IMR-90 (cell line): ENCODE measurements at regions not wholly inside any gene's neighbourhood (a gene's known extent, or its start where the extent isn't known, plus 50 kb on each side); places are given as distances from the start of the nearest gene placed in this dataset.

Source experiments
- ATAC-seq: fragments of 200-7000 bp; cut with Tn5 transposase; 2 replicates; pipeline ENCODE4 v1.9.1; 2020; ENCODE audit warnings: low read depth, mild to moderate bottlenecking, moderate library complexity
- BruUV-seq: library from RNA; stranded (reverse); fragments of 400-500 nt; replicated peaks from 2 replicates; lab custom pipeline; 2021; lab: Mats Ljungman, UMichigan
- CTCF ChIA-PET: fragments of 300-600 bp; formaldehyde crosslinking; extraction: SDS; loops from one replicate; lab custom pipeline; 2021; ENCODE audit warnings: antibody characterized with exemption; lab: Yijun Ruan, JAX
- POLR2A ChIA-PET: fragments of 300-600 bp; sonication (Branson Sonifier 250); formaldehyde crosslinking; loops from one replicate; lab custom pipeline; 2022; ENCODE audit warnings: antibody characterized with exemption; ENCODE audit not compliant: unreplicated experiment; lab: Charles Lee
- DNase-seq: peaks from one replicate; pipeline ENCODE4 v3.0.0; 2013
- H2AFZ ChIP-seq: replicated peaks from 2 replicates; pipeline ENCODE3; 2013; ENCODE audit warnings: low read length, mild to moderate bottlenecking; ENCODE audit not compliant: poor library complexity
- H2AK5ac ChIP-seq: 2 replicates; pipeline ENCODE4 v1.6.1; 2013; ENCODE audit warnings: low read depth, low read length, inconsistent platforms
- H2AK9ac ChIP-seq: replicated peaks from 2 replicates; pipeline ENCODE3; 2013; ENCODE audit warnings: mild to moderate bottlenecking, low read depth, low read length, moderate library complexity; ENCODE audit not compliant: poor library complexity
- H2BK120ac ChIP-seq: 2 replicates; pipeline ENCODE4 v1.6.1; 2013; ENCODE audit warnings: low read depth, low read length, inconsistent platforms
- H2BK15ac ChIP-seq: 3 replicates; pipeline ENCODE4 v1.6.1; 2013; ENCODE audit warnings: low read depth, low read length, inconsistent platforms
- H2BK20ac ChIP-seq: 2 replicates; pipeline ENCODE4 v1.6.1; 2013; ENCODE audit warnings: low read depth, mild to moderate bottlenecking, inconsistent platforms, low read length, moderate library complexity
- H2BK5ac ChIP-seq: 2 replicates; pipeline ENCODE4 v1.6.1; 2013; ENCODE audit warnings: mild to moderate bottlenecking, low read depth, low read length, inconsistent platforms; ENCODE audit not compliant: poor library complexity, severe bottlenecking
- H3K14ac ChIP-seq: replicated peaks from 2 replicates; pipeline ENCODE4 v1.6.1; 2013; ENCODE audit warnings: low read depth, low read length, inconsistent platforms
- H3K18ac ChIP-seq: 2 replicates; pipeline ENCODE4 v1.6.1; 2013; ENCODE audit warnings: low read depth, low read length, control low read depth
- H3K23ac ChIP-seq: 2 replicates; pipeline ENCODE4 v1.6.1; 2013; ENCODE audit warnings: low read depth, low read length, inconsistent platforms
- H3K27ac ChIP-seq: 2 replicates; pipeline ENCODE4 v1.5.1; 2013; ENCODE audit warnings: mild to moderate bottlenecking, control low read depth, low read length; ENCODE audit not compliant: insufficient read depth
- H3K27me3 ChIP-seq: 2 replicates; pipeline ENCODE4 v1.6.1; 2013; ENCODE audit warnings: low read length; ENCODE audit not compliant: control insufficient read depth, insufficient read depth
- H3K36me3 ChIP-seq: 2 replicates; pipeline ENCODE4 v1.6.1; 2013; ENCODE audit warnings: low read length, mixed read lengths; ENCODE audit not compliant: control insufficient read depth, insufficient read depth
- H3K4ac ChIP-seq: 2 replicates; pipeline ENCODE4 v1.6.1; 2013; ENCODE audit warnings: low read depth, low read length, inconsistent platforms
- H3K4me1 ChIP-seq: 2 replicates; pipeline ENCODE4 v1.6.1; 2013; ENCODE audit warnings: low read length, mixed read lengths; ENCODE audit not compliant: control insufficient read depth, insufficient read depth
- H3K4me2 ChIP-seq: 2 replicates; pipeline ENCODE4 v1.6.1; 2013; ENCODE audit warnings: low read depth, mild to moderate bottlenecking, control low read depth, low read length, moderate library complexity
- H3K4me3 ChIP-seq: 2 replicates; pipeline ENCODE4 v1.5.1; 2013; ENCODE audit warnings: low read depth, mild to moderate bottlenecking, control low read depth, low read length, moderate library complexity; ENCODE audit not compliant: insufficient read depth
- H3K56ac ChIP-seq: 2 replicates; pipeline ENCODE4 v1.6.1; 2013; ENCODE audit warnings: low read length, inconsistent platforms; ENCODE audit not compliant: insufficient read depth; ENCODE audit errors: extremely low read depth
- H3K79me1 ChIP-seq, 2 experiments: 2 replicates each; pipeline ENCODE4 v1.6.1; 2013; ENCODE audit warnings: low read length in 2 of 2, inconsistent platforms in 1 of 2, low read depth in 1 of 2
- H3K9ac ChIP-seq: 2 replicates; pipeline ENCODE4 v1.6.1; 2013; ENCODE audit warnings: low read depth, low read length, control low read depth
- H3K9me1 ChIP-seq: 2 replicates; pipeline ENCODE4 v1.6.1; 2013; ENCODE audit warnings: low read length, inconsistent platforms; ENCODE audit not compliant: insufficient read depth
- H3K9me3 ChIP-seq: 2 replicates; pipeline ENCODE4 v1.6.1; 2013; ENCODE audit warnings: low read length; ENCODE audit not compliant: control insufficient read depth, insufficient read depth
- H4K20me1 ChIP-seq: 2 replicates; pipeline ENCODE4 v1.6.1; 2013; ENCODE audit warnings: low read length, inconsistent platforms; ENCODE audit not compliant: insufficient read depth
- H4K5ac ChIP-seq: 2 replicates; pipeline ENCODE4 v1.6.1; 2013; ENCODE audit warnings: mild to moderate bottlenecking, low read depth, low read length, control low read depth
- H4K8ac ChIP-seq, 2 experiments: 2 replicates each; pipeline ENCODE4 v1.6.1; 2013; ENCODE audit warnings: low read depth in 2 of 2, low read length in 2 of 2, control low read depth in 1 of 2, inconsistent platforms in 1 of 2
- H4K91ac ChIP-seq: 2 replicates; pipeline ENCODE4 v1.6.1; 2013; ENCODE audit warnings: low read depth, low read length, inconsistent platforms; ENCODE audit not compliant: insufficient read depth
- BHLHE40 ChIP-seq: fragments of 150-350 bp; IDR thresholded peaks from 2 replicates; pipeline ENCODE4 v1.6.1; 2016; ENCODE audit warnings: mild to moderate bottlenecking, low read depth, low read length
- CEBPB ChIP-seq: IDR thresholded peaks from 2 replicates; pipeline ENCODE4 v1.6.1; 2012; ENCODE audit warnings: low read depth, low read length, improper control_type of control experiment
- CHD1 ChIP-seq: IDR thresholded peaks from 2 replicates; pipeline ENCODE4 v1.6.1; 2012; ENCODE audit warnings: low read depth, low read length, improper control_type of control experiment
- FOS ChIP-seq: fragments of 150-350 bp; IDR thresholded peaks from 2 replicates; pipeline ENCODE4 v1.6.1; 2016; ENCODE audit warnings: low read depth, low read length
- MAFK ChIP-seq: IDR thresholded peaks from 2 replicates; pipeline ENCODE4 v1.6.1; 2012; ENCODE audit warnings: low read depth, low read length, improper control_type of control experiment
- MAZ ChIP-seq: IDR thresholded peaks from 2 replicates; pipeline ENCODE4 v1.6.1; 2012; ENCODE audit warnings: low read depth, mild to moderate bottlenecking, low read length, improper control_type of control experiment, moderate library complexity, borderline replicate concordance
- MXI1 ChIP-seq: IDR thresholded peaks from 2 replicates; pipeline ENCODE4 v1.6.1; 2012; ENCODE audit warnings: low read depth, mild to moderate bottlenecking, low read length, moderate library complexity, borderline replicate concordance
- NFE2L2 ChIP-seq: fragments of 150-350 bp; IDR thresholded peaks from 2 replicates; pipeline ENCODE4 v1.6.1; 2016; ENCODE audit warnings: low read depth, mild to moderate bottlenecking, low read length
- POLR2A ChIP-seq: IDR thresholded peaks from 2 replicates; pipeline ENCODE4 v1.6.1; 2012; ENCODE audit warnings: mild to moderate bottlenecking, low read depth, low read length
- RAD21 ChIP-seq: IDR thresholded peaks from 2 replicates; pipeline ENCODE4 v1.6.1; 2012; ENCODE audit warnings: low read length, improper control_type of control experiment
- RCOR1 ChIP-seq: IDR thresholded peaks from 2 replicates; pipeline ENCODE4 v1.6.1; 2012; ENCODE audit warnings: mild to moderate bottlenecking, low read length, improper control_type of control experiment; ENCODE audit not compliant: insufficient replicate concordance
- RFX5 ChIP-seq: IDR thresholded peaks from 2 replicates; pipeline ENCODE4 v1.8.0; 2012; ENCODE audit warnings: low read depth, mild to moderate bottlenecking, low read length, moderate library complexity
- SMC3 ChIP-seq: fragments of 150-350 bp; IDR thresholded peaks from 2 replicates; pipeline ENCODE4 v1.6.1; 2016; ENCODE audit warnings: low read depth, mild to moderate bottlenecking, antibody characterized with exemption, low read length, moderate library complexity
- WGBS, 2 experiments: methylation state at CpG; one replicate each; pipeline versions ENCODE4 v1.1.5 to v1.1.7; 2013; ENCODE audit warnings: missing lambda C conversion rate in 2 of 2; ENCODE audit not compliant: insufficient read length in 1 of 2; ENCODE audit errors: extremely low coverage in 2 of 2; 5-methylcytosine and 5-hydroxymethylcytosine counted together
- dilution Hi-C: fragments of 300-500 bp; cut with HindIII; formaldehyde crosslinking; loops from one replicate; pipeline ENCODE4 v1.14.3; 2018; ENCODE audit warnings: low sequenced_read_pairs; ENCODE audit not compliant: unreplicated experiment
- in situ Hi-C: fragments of 300-500 bp; cut with MboI; formaldehyde crosslinking; loops from 3 replicates; pipeline ENCODE4 v1.14.3; 2019; ENCODE audit warnings: low sequenced_read_pairs, inconsistent platforms, mixed read lengths
- intact Hi-C: fragments of 100-400 bp; cut with micrococcal nuclease; formaldehyde crosslinking; loops from 2 replicates; pipeline ENCODE4 v1.10.0; 2022
- TF ChIP-seq, protein P1 (sequence below): conservative IDR thresholded peaks from 2 replicates; pipeline ENCODE4 v1.5.1; 2012; ENCODE audit warnings: mild to moderate bottlenecking, low read depth, low read length, improper control_type of control experiment
- TF ChIP-seq, protein P2 (sequence below): fragments of 150-350 bp; IDR thresholded peaks from 2 replicates; pipeline ENCODE4 v1.6.1; 2017; ENCODE audit warnings: mild to moderate bottlenecking, antibody characterized with exemption, low read length, low read depth
- TF ChIP-seq, protein P3 (sequence below): fragments of 150-350 bp; IDR thresholded peaks from 2 replicates; pipeline ENCODE4 v1.6.1; 2016; ENCODE audit warnings: low read depth, mild to moderate bottlenecking, low read length, moderate library complexity, borderline replicate concordance

DNA sequence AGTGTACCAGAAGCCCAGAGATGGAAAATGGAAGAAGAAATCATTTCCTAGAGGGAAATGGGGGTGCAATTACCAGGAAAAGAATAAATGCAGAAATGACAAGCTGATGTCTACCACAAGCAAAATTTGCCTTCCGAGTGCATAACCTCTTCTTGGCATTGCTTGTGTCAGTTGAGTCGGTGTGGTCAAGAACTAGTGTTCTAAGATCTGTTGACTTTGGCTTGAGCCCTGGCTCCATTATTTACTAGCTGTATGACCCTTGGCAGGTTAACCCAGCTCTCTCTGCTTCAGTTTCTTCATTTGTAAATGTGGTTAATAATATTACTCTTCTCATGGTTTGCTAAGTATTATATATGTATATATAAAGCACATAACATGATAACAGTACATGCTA, 273.0 kb upstream of the IRX5 start:
- WGBS, 2 experiments: no CpG with 5 or more reads among the region's 2 CpGs
- H3K9ac ChIP-seq: no peak overlapping the region
- no peak overlapping the region for H2AFZ ChIP-seq
- H3K9me1 ChIP-seq: no peaks in the 10 kb centered on the region
- H3K18ac ChIP-seq: no peak overlapping the region
- ATAC-seq (no peak), DNase-seq (no peak)
- in situ Hi-C loops (no loop called here), dilution Hi-C loops (no loop called here), intact Hi-C loops (no loop called here)
- H3K27ac ChIP-seq: no peak overlapping the region
- ChIA-PET CTCF (no interaction called here), POLR2A (no interaction called here)
- H3K14ac ChIP-seq: no peak overlapping the region
- H2BK15ac ChIP-seq: no peak overlapping the region
- no peaks in the 10 kb centered on the region for H3K27me3 ChIP-seq
- no peaks in the 10 kb centered on the region for H4K20me1 ChIP-seq
- no peak overlapping the region for H4K8ac ChIP-seq
- no peak overlapping the region for H2BK5ac ChIP-seq
- no peak for TF ChIP-seq RCOR1
- TF ChIP-seq RFX5: no peak
- TF ChIP-seq, protein P1, sequence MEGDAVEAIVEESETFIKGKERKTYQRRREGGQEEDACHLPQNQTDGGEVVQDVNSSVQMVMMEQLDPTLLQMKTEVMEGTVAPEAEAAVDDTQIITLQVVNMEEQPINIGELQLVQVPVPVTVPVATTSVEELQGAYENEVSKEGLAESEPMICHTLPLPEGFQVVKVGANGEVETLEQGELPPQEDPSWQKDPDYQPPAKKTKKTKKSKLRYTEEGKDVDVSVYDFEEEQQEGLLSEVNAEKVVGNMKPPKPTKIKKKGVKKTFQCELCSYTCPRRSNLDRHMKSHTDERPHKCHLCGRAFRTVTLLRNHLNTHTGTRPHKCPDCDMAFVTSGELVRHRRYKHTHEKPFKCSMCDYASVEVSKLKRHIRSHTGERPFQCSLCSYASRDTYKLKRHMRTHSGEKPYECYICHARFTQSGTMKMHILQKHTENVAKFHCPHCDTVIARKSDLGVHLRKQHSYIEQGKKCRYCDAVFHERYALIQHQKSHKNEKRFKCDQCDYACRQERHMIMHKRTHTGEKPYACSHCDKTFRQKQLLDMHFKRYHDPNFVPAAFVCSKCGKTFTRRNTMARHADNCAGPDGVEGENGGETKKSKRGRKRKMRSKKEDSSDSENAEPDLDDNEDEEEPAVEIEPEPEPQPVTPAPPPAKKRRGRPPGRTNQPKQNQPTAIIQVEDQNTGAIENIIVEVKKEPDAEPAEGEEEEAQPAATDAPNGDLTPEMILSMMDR: no peak
- no peak for TF ChIP-seq FOS
- no peak for TF ChIP-seq MXI1
- no peak for TF ChIP-seq RAD21
- no peak for TF ChIP-seq CEBPB
- no peak for TF ChIP-seq MAFK
- no peak for TF ChIP-seq NFE2L2
- no peak for TF ChIP-seq CHD1
- no peak for TF ChIP-seq MAZ
- TF ChIP-seq, protein P2, sequence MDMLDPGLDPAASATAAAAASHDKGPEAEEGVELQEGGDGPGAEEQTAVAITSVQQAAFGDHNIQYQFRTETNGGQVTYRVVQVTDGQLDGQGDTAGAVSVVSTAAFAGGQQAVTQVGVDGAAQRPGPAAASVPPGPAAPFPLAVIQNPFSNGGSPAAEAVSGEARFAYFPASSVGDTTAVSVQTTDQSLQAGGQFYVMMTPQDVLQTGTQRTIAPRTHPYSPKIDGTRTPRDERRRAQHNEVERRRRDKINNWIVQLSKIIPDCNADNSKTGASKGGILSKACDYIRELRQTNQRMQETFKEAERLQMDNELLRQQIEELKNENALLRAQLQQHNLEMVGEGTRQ: no peak
- no peak for TF ChIP-seq BHLHE40
- TF ChIP-seq, protein P3, sequence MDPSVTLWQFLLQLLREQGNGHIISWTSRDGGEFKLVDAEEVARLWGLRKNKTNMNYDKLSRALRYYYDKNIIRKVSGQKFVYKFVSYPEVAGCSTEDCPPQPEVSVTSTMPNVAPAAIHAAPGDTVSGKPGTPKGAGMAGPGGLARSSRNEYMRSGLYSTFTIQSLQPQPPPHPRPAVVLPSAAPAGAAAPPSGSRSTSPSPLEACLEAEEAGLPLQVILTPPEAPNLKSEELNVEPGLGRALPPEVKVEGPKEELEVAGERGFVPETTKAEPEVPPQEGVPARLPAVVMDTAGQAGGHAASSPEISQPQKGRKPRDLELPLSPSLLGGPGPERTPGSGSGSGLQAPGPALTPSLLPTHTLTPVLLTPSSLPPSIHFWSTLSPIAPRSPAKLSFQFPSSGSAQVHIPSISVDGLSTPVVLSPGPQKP: no peak
- TF ChIP-seq SMC3: no peak
- no peak for TF ChIP-seq POLR2A
- H3K4me3 ChIP-seq: no peak overlapping the region
- H2BK120ac ChIP-seq: no peak overlapping the region
- H2AK9ac ChIP-seq: no peak overlapping the region
- H3K9me3 ChIP-seq: peaks cover 2% of the 10 kb centered on the region; the same call in 1 of the 2 replicates
- no peaks in the 10 kb centered on the region for H3K36me3 ChIP-seq
- H3K4me2 ChIP-seq: no peak overlapping the region
- no peaks in the 10 kb centered on the region for H3K4me1 ChIP-seq
- H3K56ac ChIP-seq: no peak overlapping the region
- H3K23ac ChIP-seq: no peak overlapping the region
- no peak overlapping the region for H4K91ac ChIP-seq
- no peak overlapping the region for H2BK20ac ChIP-seq
- no peaks in the 10 kb centered on the region for H3K79me1 ChIP-seq
- no peak overlapping the region for H3K4ac ChIP-seq
- BruUV-seq: no TSS peak
- H2AK5ac ChIP-seq: no peak overlapping the region
- H4K5ac ChIP-seq: no peak overlapping the region
